TTC549 (cell line): ENCODE measurements at regions not wholly inside any gene's neighbourhood (a gene's known extent, or its start where the extent isn't known, plus 50 kb on each side); places are given as distances from the start of the nearest gene placed in this dataset.
A peak's percentile ranks its signal among the peaks of the same experiment; 100 is the strongest.
"Not testable (repeated sequence)": the region's sequence is repeated elsewhere in the genome, so short reads cannot be mapped to it uniquely, and the experiment has no call there.

Experiments
- FAIRE-seq: peaks from 2 replicates; lab custom pipeline; 2012; peaks lifted over from hg19 to GRCh38; lab: Jason Lieb, UNC

GRCh38 chr3:115204475-115204874 is 57.4 kb upstream of the ZBTB20 start:
- no peak for FAIRE-seq

GRCh38 chr3:115208066-115208750 is 61.1 kb upstream of the ZBTB20 start:
- no peak for FAIRE-seq

GRCh38 chr3:115211810-115212492 is 64.9 kb upstream of the ZBTB20 start:
- FAIRE-seq, result no peak

GRCh38 chr3:115212615-115213014 is 65.5 kb upstream of the ZBTB20 start:
- FAIRE-seq, result no peak

GRCh38 chr3:115213052-115213451 is 66.0 kb upstream of the ZBTB20 start:
- FAIRE-seq, result not testable (repeated sequence)

- no peak for FAIRE-seq
Measured at GRCh38 chr3:115217292-115217677, 70.2 kb upstream of the ZBTB20 start.

GRCh38 chr3:115217678-115218451 is 70.8 kb upstream of the ZBTB20 start:
- peak; percentile 70 for FAIRE-seq

- no peak for FAIRE-seq
Measured at GRCh38 chr3:115218859-115219258, 71.8 kb upstream of the ZBTB20 start.

- no peak for FAIRE-seq
Measured at GRCh38 chr3:115224687-115225086, 77.6 kb upstream of the ZBTB20 start.

- FAIRE-seq, result no peak
Measured at GRCh38 chr3:115226844-115227445, 79.9 kb upstream of the ZBTB20 start.

GRCh38 chr3:115227461-115227860 is 80.4 kb upstream of the ZBTB20 start:
- no peak for FAIRE-seq

- FAIRE-seq, result no peak
Measured at GRCh38 chr3:115228266-115228665, 81.2 kb upstream of the ZBTB20 start.

GRCh38 chr3:115232167-115232566 is 85.1 kb upstream of the ZBTB20 start:
- FAIRE-seq, result no peak

- no peak for FAIRE-seq
Measured at GRCh38 chr3:115233021-115233420, 85.9 kb upstream of the ZBTB20 start.

GRCh38 chr3:115236496-115236895 is 89.4 kb upstream of the ZBTB20 start:
- FAIRE-seq, result no peak

GRCh38 chr3:115239717-115240116 is 92.6 kb upstream of the ZBTB20 start:
- no peak for FAIRE-seq

GRCh38 chr3:115244350-115244749 is 97.3 kb upstream of the ZBTB20 start:
- no peak for FAIRE-seq

- FAIRE-seq, result no peak
Measured at GRCh38 chr3:115245438-115245837, 98.3 kb upstream of the ZBTB20 start.

- FAIRE-seq, result no peak
Measured at GRCh38 chr3:115245899-115246298, 98.8 kb upstream of the ZBTB20 start.

GRCh38 chr3:115246461-115247020 is 99.5 kb upstream of the ZBTB20 start:
- no peak for FAIRE-seq

GRCh38 chr3:115248274-115248673 is 101.2 kb upstream of the ZBTB20 start:
- no peak for FAIRE-seq

- FAIRE-seq, result no peak
Measured at GRCh38 chr3:115251509-115251908, 104.4 kb upstream of the ZBTB20 start.

GRCh38 chr3:115252679-115253078 is 105.6 kb upstream of the ZBTB20 start:
- FAIRE-seq, result no peak
